Fibroblast of villous mesenchyme (primary cell): ENCODE measurements at regions not wholly inside any gene's neighbourhood (a gene's known extent, or its start where the extent isn't known, plus 50 kb on each side); places are given as distances from the start of the nearest gene placed in this dataset.

ENCODE experiments used
- DNase-seq: peaks from one replicate; pipeline ENCODE4 v3.0.0-alpha.2; 2010; ENCODE audit warnings: low read depth
- H3K4me3 ChIP-seq: 2 replicates; pipeline ENCODE4 v1.5.1; 2011; ENCODE audit warnings: low read depth, mild to moderate bottlenecking, low read length
- CTCF ChIP-seq: IDR thresholded peaks from 2 replicates; pipeline ENCODE4 v1.5.1; 2012; ENCODE audit warnings: low read depth, mild to moderate bottlenecking, low read length; ENCODE audit not compliant: insufficient read depth

GRCh38 chr14:71311061-71311460 is 403.8 kb downstream of the PCNX1 start:
- no peak overlapping the region for H3K4me3 ChIP-seq
- no peak for TF ChIP-seq CTCF
- DNase-seq, result no peak

- no peak for DNase-seq
- no peak for TF ChIP-seq CTCF
- no peak overlapping the region for H3K4me3 ChIP-seq
Measured at GRCh38 chr14:71314717-71315116, 407.5 kb downstream of the PCNX1 start.

- no peak for DNase-seq
- TF ChIP-seq CTCF, result no peak
- no peak overlapping the region for H3K4me3 ChIP-seq
Measured at GRCh38 chr14:71317385-71318096, 410.3 kb downstream of the PCNX1 start.

- no peak for DNase-seq
- no peak for TF ChIP-seq CTCF
- no peak overlapping the region for H3K4me3 ChIP-seq
Measured at GRCh38 chr14:71318097-71318459, 410.8 kb downstream of the PCNX1 start.

GRCh38 chr14:71319666-71320065 is 412.4 kb downstream of the PCNX1 start:
- H3K4me3 ChIP-seq, result peak overlapping the region; percentile 89
- no peak for DNase-seq
- TF ChIP-seq CTCF, result no peak

GRCh38 chr14:71320107-71320733 is 413.0 kb downstream of the PCNX1 start, which contains the start of gene SIPA1L1:
SIPA1L1 (plus strand) TSS chr14:71320476.
- H3K4me3 ChIP-seq, result peak within 1 kb of the TSS; percentile 89
- TF ChIP-seq CTCF, result no peak
- DNase-seq, result peak; percentile 100
